CD4-positive, alpha-beta memory T cell (primary cell): ENCODE measurements at regions not wholly inside any gene's neighbourhood (a gene's known extent, or its start where the extent isn't known, plus 50 kb on each side); places are given as distances from the start of the nearest gene placed in this dataset.

ENCODE experiments used
- CTCF ChIA-PET: fragments of 350-600 bp; sonication (Branson Sonifier 250); formaldehyde crosslinking; loops from one replicate; lab custom pipeline; 2021; ENCODE audit warnings: inconsistent platforms; ENCODE audit not compliant: partially characterized antibody; lab: Charles Lee
- POLR2A ChIA-PET: fragments of 350-600 bp; sonication (Branson Sonifier 250); formaldehyde crosslinking; loops from one replicate; lab custom pipeline; 2021; ENCODE audit not compliant: partially characterized antibody; lab: Charles Lee
- DNase-seq, 5 donors: peaks; one replicate each; pipeline versions ENCODE4 v3.0.0 to v3.0.0-alpha.2; 2020 to 2022; ENCODE audit warnings: mixed read lengths in 1 of 5
- H3K27ac ChIP-seq: one replicate; pipeline ENCODE4 v1.7.0; 2013; ENCODE audit warnings: low read depth, low read length
- H3K27me3 ChIP-seq: 2 replicates; pipeline ENCODE4 v1.7.0; 2013; ENCODE audit warnings: mild to moderate bottlenecking, low read length, moderate library complexity; ENCODE audit not compliant: insufficient read depth
- H3K36me3 ChIP-seq: 2 replicates; pipeline ENCODE4 v1.7.0; 2013; ENCODE audit warnings: mild to moderate bottlenecking, low read length, moderate library complexity; ENCODE audit not compliant: insufficient read depth
- H3K4me1 ChIP-seq: 2 replicates; pipeline ENCODE4 v1.7.0; 2013; ENCODE audit warnings: mild to moderate bottlenecking, low read length, moderate library complexity; ENCODE audit not compliant: insufficient read depth
- H3K4me3 ChIP-seq, 2 donors: one replicate each; pipeline ENCODE4 v1.7.0; 2013; ENCODE audit warnings: low read length in 2 of 2, mild to moderate bottlenecking in 1 of 2
- H3K9me3 ChIP-seq, 2 donors: one replicate each; pipeline ENCODE4 v1.7.0; 2013; ENCODE audit warnings: low read length in 2 of 2, control low read depth in 1 of 2; ENCODE audit not compliant: control insufficient read depth in 1 of 2
- H3K27ac Mint-ChIP-seq, 7 donors: one replicate each; pipeline ENCODE4 v1.8.0; 2020 to 2021; ENCODE audit warnings: mixed read lengths in 7 of 7, mild to moderate bottlenecking in 6 of 7, inconsistent platforms in 3 of 7, moderate library complexity in 3 of 7
- H3K27me3 Mint-ChIP-seq, 2 donors: one replicate each; pipeline ENCODE4 v1.8.0; 2020 to 2021; ENCODE audit warnings: mixed read lengths in 2 of 2
- H3K36me3 Mint-ChIP-seq, 2 donors: one replicate each; pipeline ENCODE4 v1.8.0; 2020 to 2021; ENCODE audit warnings: mixed read lengths in 2 of 2, inconsistent platforms in 1 of 2, mild to moderate bottlenecking in 1 of 2
- H3K4me1 Mint-ChIP-seq, 4 donors: one replicate each; pipeline ENCODE4 v1.8.0; 2020 to 2021; ENCODE audit warnings: mixed read lengths in 4 of 4, mild to moderate bottlenecking in 1 of 4
- H3K4me3 Mint-ChIP-seq, 8 donors: one replicate each; pipeline ENCODE4 v1.8.0; 2020 to 2021; ENCODE audit warnings: mixed read lengths in 8 of 8, mild to moderate bottlenecking in 7 of 8, moderate library complexity in 6 of 8, inconsistent platforms in 3 of 8
- H3K9me3 Mint-ChIP-seq, 8 donors: one replicate each; pipeline ENCODE4 v1.8.0; 2020 to 2021; ENCODE audit warnings: mixed read lengths in 8 of 8, mild to moderate bottlenecking in 5 of 8, inconsistent platforms in 3 of 8, moderate library complexity in 1 of 8
- intact Hi-C: fragments of 100-400 bp; cut with micrococcal nuclease; formaldehyde crosslinking; loops from one replicate; pipeline ENCODE4 v1.15.1; 2023

DNA sequence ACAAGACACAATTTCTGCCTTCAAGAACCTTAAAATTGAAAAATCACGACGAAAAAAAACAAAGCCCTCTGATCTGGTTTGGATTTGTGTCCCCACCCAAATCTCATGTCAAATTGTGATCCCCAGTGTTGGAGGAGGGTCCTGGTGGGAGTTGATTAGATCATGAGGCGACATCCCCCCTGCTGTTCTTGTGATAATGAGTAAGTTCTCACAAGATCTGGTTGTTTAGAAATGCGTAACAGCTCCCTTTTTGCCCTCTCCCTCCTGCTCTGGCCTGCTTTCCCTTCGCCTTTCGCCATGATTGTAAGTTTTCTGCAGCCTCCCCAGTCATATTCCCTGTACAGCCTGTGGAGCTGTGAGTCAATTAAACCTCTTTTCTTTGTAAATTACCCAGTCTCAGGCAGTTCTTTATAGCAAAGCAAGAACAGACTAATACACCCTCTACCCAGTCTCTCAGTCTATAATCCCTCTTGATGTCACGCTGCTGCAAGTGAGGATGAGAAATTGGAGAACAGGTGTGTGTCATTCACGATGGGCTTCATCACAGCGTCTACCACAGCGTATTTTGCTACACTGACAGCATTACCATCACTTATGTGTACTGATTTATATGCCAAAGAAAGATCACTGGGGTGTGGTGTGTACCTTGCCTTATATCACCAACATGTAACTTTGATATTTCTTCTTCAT lies 330.7 kb downstream of the MTX2 start:
- intact Hi-C loops = no loop called here
- no peak overlapping the region for H3K27ac ChIP-seq
- no peak for DNase-seq
- H3K27ac Mint-ChIP-seq = no peak overlapping the region
- peaks cover 0 to 2% (median 0%) of the 10 kb centered on the region in 8 donors for H3K9me3 Mint-ChIP-seq
- H3K27me3 ChIP-seq = no peaks in the 10 kb centered on the region
- peaks cover 9 to 10% of the 10 kb centered on the region in 2 donors for H3K27me3 Mint-ChIP-seq
- no peaks in the 10 kb centered on the region for H3K4me1 Mint-ChIP-seq
- no peaks in the 10 kb centered on the region for H3K9me3 ChIP-seq
- H3K4me3 Mint-ChIP-seq = no peak overlapping the region
- no peak overlapping the region for H3K4me3 ChIP-seq
- no peaks in the 10 kb centered on the region for H3K4me1 ChIP-seq
- ChIA-PET CTCF (no interaction called here), POLR2A (no interaction called here)
- no peaks in the 10 kb centered on the region for H3K36me3 ChIP-seq
- H3K36me3 Mint-ChIP-seq = no peaks in the 10 kb centered on the region

DNA sequence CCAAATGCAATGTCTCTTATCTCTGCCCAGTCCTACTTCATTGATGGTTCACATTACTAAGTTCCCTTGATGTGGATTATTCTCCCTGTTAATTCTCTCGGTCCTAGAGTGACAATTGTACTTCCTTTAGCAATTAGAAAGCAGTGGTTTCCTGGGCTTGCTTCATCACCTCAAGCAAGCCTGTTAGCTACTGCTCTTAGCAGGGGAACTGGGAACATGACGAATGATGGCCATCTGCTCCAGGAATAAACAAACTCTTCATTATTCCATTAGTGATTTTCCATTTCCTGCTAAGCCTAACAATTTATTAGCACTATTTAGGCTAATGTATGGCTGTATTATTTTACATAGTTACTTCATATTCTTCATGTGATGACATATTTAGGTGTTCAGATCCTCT lies 331.8 kb downstream of the MTX2 start:
- ChIA-PET CTCF (no interaction called here), POLR2A (no interaction called here)
- no peaks in the 10 kb centered on the region for H3K4me1 Mint-ChIP-seq
- H3K27ac Mint-ChIP-seq = no peak overlapping the region
- intact Hi-C loops = no loop called here
- Histone ChIP-seq H3K9me3 (no peaks in the 10 kb centered on the region), H3K4me3 (no peak overlapping the region), H3K27ac (no peak overlapping the region), H3K36me3 (no peaks in the 10 kb centered on the region), H3K27me3 (no peaks in the 10 kb centered on the region), H3K4me1 (no peaks in the 10 kb centered on the region)
- DNase-seq = no peak
- H3K9me3 Mint-ChIP-seq = peaks cover 0 to 2% (median 0%) of the 10 kb centered on the region in 8 donors
- peaks cover 9% of the 10 kb centered on the region in 2 donors for H3K27me3 Mint-ChIP-seq
- no peak overlapping the region for H3K4me3 Mint-ChIP-seq
- H3K36me3 Mint-ChIP-seq = no peaks in the 10 kb centered on the region

DNA sequence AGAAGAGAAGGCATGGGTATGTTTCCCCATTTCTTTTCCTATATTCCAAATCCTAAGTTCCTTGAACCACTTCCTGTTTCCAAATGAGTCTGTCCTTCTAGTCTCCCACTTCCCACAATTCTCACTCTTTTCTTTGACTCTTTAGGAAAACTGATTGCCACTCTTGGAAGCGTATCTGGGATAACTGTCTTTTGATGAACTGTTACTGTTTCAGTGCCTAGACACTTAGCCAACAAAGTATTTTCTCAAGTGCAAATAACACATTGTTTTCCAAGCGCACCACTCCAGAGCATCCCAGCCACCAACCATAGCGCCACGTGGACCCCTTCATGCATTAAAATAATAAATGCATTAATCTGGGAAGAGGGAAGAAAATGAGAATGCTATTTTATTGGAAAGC lies 342.8 kb downstream of the MTX2 start:
- no peaks in the 10 kb centered on the region for H3K4me1 ChIP-seq
- peaks cover 13 to 30% of the 10 kb centered on the region in 2 donors for H3K27me3 Mint-ChIP-seq
- POLR2A ChIA-PET = no interaction called here
- CTCF ChIA-PET = interaction anchor here (1.7 kb wide), 1 partner anchor 58 kb away, joined by 3 read pairs; no protein-coding TSS in a partner anchor
- intact Hi-C loops = no loop called here
- H3K36me3 Mint-ChIP-seq = no peaks in the 10 kb centered on the region
- H3K9me3 Mint-ChIP-seq = peaks cover 0 to 2% (median 0%) of the 10 kb centered on the region in 8 donors
- no peak overlapping the region for H3K4me3 Mint-ChIP-seq
- no peak overlapping the region for H3K27ac ChIP-seq
- H3K27me3 ChIP-seq = no peaks in the 10 kb centered on the region
- H3K36me3 ChIP-seq = no peaks in the 10 kb centered on the region
- H3K4me1 Mint-ChIP-seq = no peaks in the 10 kb centered on the region
- H3K27ac Mint-ChIP-seq = no peak overlapping the region
- H3K4me3 ChIP-seq = no peak overlapping the region
- no peak for DNase-seq
- H3K9me3 ChIP-seq = no peaks in the 10 kb centered on the region

DNA sequence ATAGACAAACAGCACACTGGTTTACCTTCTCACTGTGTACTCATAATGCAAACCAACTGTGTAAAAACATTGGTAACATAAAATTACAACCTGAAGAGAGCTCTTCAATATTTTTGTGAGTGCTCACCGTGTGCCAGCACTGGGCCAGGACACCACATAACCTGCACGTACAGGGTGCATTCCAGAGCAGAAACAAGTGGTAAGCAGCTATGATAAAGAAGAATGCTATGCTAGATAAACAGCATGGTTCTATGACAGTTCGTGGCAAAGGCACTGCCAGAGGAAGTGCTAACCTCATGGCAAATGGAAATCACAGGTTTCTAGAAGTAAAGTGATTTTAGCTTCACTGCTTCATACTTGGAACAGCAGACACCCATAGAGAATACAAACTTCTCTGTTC lies 343.5 kb downstream of the MTX2 start:
- ChIA-PET POLR2A (no interaction called here), CTCF (no interaction called here)
- Histone ChIP-seq H3K4me3 (no peak overlapping the region), H3K9me3 (no peaks in the 10 kb centered on the region), H3K4me1 (no peaks in the 10 kb centered on the region), H3K27ac (no peak overlapping the region), H3K27me3 (no peaks in the 10 kb centered on the region), H3K36me3 (no peaks in the 10 kb centered on the region)
- Mint-ChIP-seq H3K36me3 (no peaks in the 10 kb centered on the region), H3K27ac (no peak overlapping the region), H3K4me1 (no peaks in the 10 kb centered on the region), H3K9me3 (no peaks in the 10 kb centered on the region), H3K4me3 (no peak overlapping the region), H3K27me3 (peaks cover 13 to 28% of the 10 kb centered on the region in 2 donors)
- no peak for DNase-seq
- intact Hi-C loops = no loop called here

DNA sequence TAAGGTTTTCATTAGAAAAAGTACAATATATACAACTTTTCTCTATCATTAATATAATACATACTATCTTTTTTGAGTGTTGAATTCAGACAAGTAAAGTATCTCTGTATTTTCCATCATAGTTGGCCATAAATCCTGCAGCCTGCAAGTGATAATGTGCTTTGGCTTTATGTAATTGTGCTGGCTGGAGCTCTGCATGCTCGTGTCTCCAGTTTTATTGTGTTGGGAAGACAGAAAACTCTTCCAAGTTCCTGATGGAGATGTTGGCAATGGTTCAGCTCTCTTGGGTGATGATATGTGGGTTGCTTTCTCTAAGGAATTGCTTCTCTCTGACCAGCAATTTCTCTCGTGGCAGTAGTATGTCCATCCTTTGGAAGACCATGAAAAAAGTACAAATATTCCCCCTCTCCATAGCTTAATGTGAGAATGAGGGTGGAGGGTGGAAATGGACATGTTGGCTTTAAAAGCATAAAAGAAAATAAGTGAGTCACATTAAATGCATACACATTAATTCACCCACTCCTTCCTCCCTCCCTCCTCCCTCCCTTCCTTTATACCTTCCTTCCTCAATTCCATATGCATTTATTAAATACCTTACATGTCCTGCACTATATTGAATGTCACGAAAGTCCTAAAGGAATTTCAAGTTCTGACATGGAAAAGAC lies 344.2 kb downstream of the MTX2 start:
- Histone ChIP-seq H3K27ac (no peak overlapping the region), H3K4me3 (no peak overlapping the region), H3K9me3 (no peaks in the 10 kb centered on the region), H3K36me3 (no peaks in the 10 kb centered on the region), H3K4me1 (no peaks in the 10 kb centered on the region), H3K27me3 (no peaks in the 10 kb centered on the region)
- Mint-ChIP-seq H3K4me1 (no peaks in the 10 kb centered on the region), H3K27me3 (peaks cover 14 to 28% of the 10 kb centered on the region in 2 donors), H3K36me3 (no peaks in the 10 kb centered on the region), H3K4me3 (no peak overlapping the region), H3K9me3 (no peaks in the 10 kb centered on the region), H3K27ac (no peak overlapping the region)
- intact Hi-C loops = no loop called here
- DNase-seq = no peak
- ChIA-PET CTCF (no interaction called here), POLR2A (no interaction called here)

DNA sequence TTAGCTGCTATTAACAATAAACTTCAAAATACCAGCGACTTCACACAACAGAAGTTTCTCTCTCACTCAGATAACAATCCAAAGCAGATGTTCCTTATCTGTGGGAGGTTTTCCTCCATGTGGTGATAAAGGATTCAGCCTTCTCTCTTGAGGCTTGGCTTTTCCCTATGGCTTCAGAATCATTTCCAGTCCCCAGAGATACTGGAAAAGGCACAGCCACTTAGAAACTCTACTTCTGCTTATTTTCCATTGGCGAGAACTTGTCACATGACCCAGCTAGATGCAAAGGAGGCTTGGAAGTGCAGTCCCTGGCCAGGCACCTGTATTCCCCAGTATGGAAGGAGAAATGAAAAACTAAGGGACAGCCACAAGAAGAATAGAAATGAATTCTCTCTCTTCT lies 344.8 kb downstream of the MTX2 start:
- H3K36me3 Mint-ChIP-seq = no peaks in the 10 kb centered on the region
- intact Hi-C loops = no loop called here
- no peak overlapping the region for H3K4me3 Mint-ChIP-seq
- ChIA-PET CTCF (no interaction called here), POLR2A (no interaction called here)
- no peak overlapping the region for H3K27ac Mint-ChIP-seq
- H3K27ac ChIP-seq = no peak overlapping the region
- H3K36me3 ChIP-seq = no peaks in the 10 kb centered on the region
- H3K4me1 Mint-ChIP-seq = no peaks in the 10 kb centered on the region
- no peaks in the 10 kb centered on the region for H3K9me3 ChIP-seq
- peaks cover 14 to 31% of the 10 kb centered on the region in 2 donors for H3K27me3 Mint-ChIP-seq
- no peak for DNase-seq
- no peaks in the 10 kb centered on the region for H3K4me1 ChIP-seq
- H3K4me3 ChIP-seq = no peak overlapping the region
- H3K9me3 Mint-ChIP-seq = no peaks in the 10 kb centered on the region
- no peaks in the 10 kb centered on the region for H3K27me3 ChIP-seq

DNA sequence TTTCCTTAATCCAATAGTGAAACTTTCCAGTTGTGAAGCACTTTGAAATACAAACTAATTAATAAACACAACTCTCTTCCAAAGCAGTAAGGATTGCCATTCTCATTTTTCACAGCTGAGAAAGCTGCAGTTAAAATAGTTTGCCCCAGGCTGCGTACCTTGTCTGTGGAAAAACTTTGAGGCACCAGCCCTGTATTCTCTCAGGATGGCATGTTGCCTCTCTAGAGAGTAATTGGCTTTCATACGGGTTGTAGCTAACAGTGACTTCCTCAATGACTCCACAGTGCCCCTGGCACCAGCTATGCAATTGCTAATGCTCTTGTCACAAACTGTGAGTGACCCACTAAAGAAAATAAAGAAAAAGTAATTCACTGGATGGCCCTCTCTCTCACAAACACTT lies 345.7 kb downstream of the MTX2 start:
- CTCF ChIA-PET = interaction anchor here (0.7 kb wide), 1 partner anchor 37 kb away, joined by 3 read pairs; no protein-coding TSS in a partner anchor
- H3K27me3 Mint-ChIP-seq = peaks cover 17 to 36% of the 10 kb centered on the region in 2 donors
- H3K4me3 ChIP-seq = no peak overlapping the region

More for the DNA sequence above, 345.7 kb downstream of the MTX2 start:
- Histone ChIP-seq H3K27me3 (no peaks in the 10 kb centered on the region), H3K27ac (no peak overlapping the region), H3K4me1 (no peaks in the 10 kb centered on the region), H3K9me3 (no peaks in the 10 kb centered on the region), H3K36me3 (no peaks in the 10 kb centered on the region)
- intact Hi-C loops = no loop called here
- Mint-ChIP-seq H3K9me3 (no peaks in the 10 kb centered on the region), H3K36me3 (no peaks in the 10 kb centered on the region), H3K4me3 (no peak overlapping the region), H3K27ac (no peak overlapping the region), H3K4me1 (no peaks in the 10 kb centered on the region)
- no peak for DNase-seq
- POLR2A ChIA-PET = no interaction called here
